MM.1S (cell line): ENCODE measurements at regions not wholly inside any gene's neighbourhood (a gene's known extent, or its start where the extent isn't known, plus 50 kb on each side); places are given as distances from the start of the nearest gene placed in this dataset.

Source experiments
- DNase-seq: peaks from one replicate; pipeline ENCODE4 v3.0.0-alpha.2; 2015
- H2AFZ ChIP-seq: fragments of 300-600 bp; sonication (generic); 2 replicates; pipeline ENCODE4 v1.6.0; 2016; ENCODE audit warnings: antibody characterized with exemption, low read length
- H3F3A ChIP-seq: fragments of 300-600 bp; sonication (generic); 2 replicates; pipeline ENCODE4 v1.6.1; 2016; ENCODE audit warnings: mild to moderate bottlenecking, antibody characterized with exemption, low read length, moderate library complexity, mixed read lengths; ENCODE audit not compliant: insufficient read depth
- H3K27ac ChIP-seq: fragments of 300-600 bp; sonication (generic); 2 replicates; pipeline ENCODE4 v1.5.1; 2016; ENCODE audit warnings: mild to moderate bottlenecking, low read length
- H3K27me3 ChIP-seq: fragments of 300-600 bp; sonication (generic); replicated peaks from 2 replicates; pipeline ENCODE4 v1.6.0; 2016; ENCODE audit warnings: low read length; ENCODE audit not compliant: insufficient read depth
- H3K36me3 ChIP-seq: fragments of 300-600 bp; sonication (generic); replicated peaks from 2 replicates; pipeline ENCODE4 v1.6.1; 2016; ENCODE audit warnings: mild to moderate bottlenecking, low read length, mixed read lengths; ENCODE audit not compliant: insufficient read depth
- H3K4me1 ChIP-seq: fragments of 300-600 bp; sonication (generic); 2 replicates; pipeline ENCODE4 v1.6.1; 2016; ENCODE audit warnings: low read length, mixed read lengths
- H3K4me2 ChIP-seq: fragments of 300-600 bp; sonication (generic); 2 replicates; pipeline ENCODE4 v1.6.0; 2016; ENCODE audit warnings: low read depth, low read length
- H3K4me3 ChIP-seq: fragments of 300-600 bp; sonication (generic); 2 replicates; pipeline ENCODE4 v1.5.1; 2016; ENCODE audit warnings: low read length, mixed read lengths
- H3K79me2 ChIP-seq: fragments of 300-600 bp; sonication (generic); 2 replicates; pipeline ENCODE4 v1.6.1; 2016; ENCODE audit warnings: mixed run types, low read length, mixed read lengths
- H3K9ac ChIP-seq: fragments of 300-600 bp; sonication (generic); 2 replicates; pipeline ENCODE4 v1.6.1; 2016; ENCODE audit warnings: low read length, mixed read lengths
- H3K9me2 ChIP-seq: fragments of 300-600 bp; sonication (generic); replicated peaks from 2 replicates; pipeline ENCODE4 v1.6.1; 2016; ENCODE audit warnings: mild to moderate bottlenecking, low read length, mixed read lengths; ENCODE audit not compliant: insufficient read depth
- H3K9me3 ChIP-seq: fragments of 300-600 bp; sonication (generic); replicated peaks from 2 replicates; pipeline ENCODE4 v1.6.1; 2016; ENCODE audit warnings: mild to moderate bottlenecking, low read length, mixed read lengths; ENCODE audit not compliant: insufficient read depth
- H4K20me1 ChIP-seq: fragments of 300-600 bp; sonication (generic); 2 replicates; pipeline ENCODE4 v1.6.1; 2016; ENCODE audit warnings: mild to moderate bottlenecking, low read length, moderate library complexity, mixed read lengths; ENCODE audit not compliant: insufficient read depth
- CTCF ChIP-seq: fragments of 300-600 bp; sonication (generic); IDR thresholded peaks from 2 replicates; pipeline ENCODE4 v1.5.1; 2016; ENCODE audit warnings: antibody characterized with exemption, low read length, mixed read lengths
- EZH2 ChIP-seq: fragments of 300-600 bp; sonication (generic); optimal IDR thresholded peaks from 2 replicates; pipeline ENCODE3; 2017; ENCODE audit warnings: low read depth, mild to moderate bottlenecking, antibody characterized with exemption, low read length, mixed read lengths
- EZH2phosphoT487 ChIP-seq: fragments of 300-600 bp; sonication (generic); IDR thresholded peaks from 2 replicates; pipeline ENCODE4 v1.6.1; 2018; ENCODE audit warnings: antibody characterized with exemption, low read length

DNA sequence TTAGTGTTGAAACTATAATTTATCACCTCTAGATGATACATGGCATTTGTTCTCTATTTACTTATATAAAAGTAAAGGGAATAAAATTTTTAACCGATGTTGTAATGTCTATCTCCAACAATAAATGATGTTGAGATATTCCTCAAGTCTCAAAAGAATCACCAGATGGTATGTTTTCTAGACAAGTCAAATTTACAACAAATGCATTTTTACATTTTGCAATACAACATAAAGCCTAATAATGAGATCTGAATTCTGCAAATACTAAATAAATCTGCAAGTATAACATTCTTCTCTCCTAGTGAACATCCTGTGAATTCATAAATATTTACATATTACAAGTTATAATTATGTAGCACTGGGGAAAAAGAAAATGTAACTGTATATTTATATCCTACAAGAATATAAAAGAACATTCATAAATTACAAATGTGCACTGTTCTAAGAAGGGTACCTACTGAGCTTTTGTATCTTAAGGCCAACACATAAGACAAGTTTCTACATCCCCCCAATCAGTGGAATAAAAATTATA, 1504.4 kb upstream of the ZEB2 start:
- no peak for DNase-seq
- no peaks in the 10 kb centered on the region for H3K79me2 ChIP-seq

DNA sequence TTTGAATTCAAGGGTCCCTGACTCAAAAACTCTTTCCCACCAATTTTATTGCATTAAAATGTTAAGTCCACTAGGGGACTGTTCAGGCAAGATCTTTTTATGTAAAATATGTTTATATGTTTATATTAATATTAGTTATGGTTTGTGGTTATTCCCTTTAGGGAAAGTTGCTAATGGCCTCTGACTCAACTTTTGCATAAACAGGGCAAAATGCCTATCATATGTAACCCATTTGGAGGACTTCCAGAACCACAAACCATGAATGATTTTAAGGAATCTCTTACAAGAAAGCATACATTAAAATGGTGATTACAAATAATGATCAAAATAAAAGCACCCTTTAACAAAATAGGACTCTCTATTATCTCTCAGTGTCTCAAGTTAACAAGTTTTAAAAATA, 1484.5 kb upstream of the ZEB2 start:
- Histone ChIP-seq H3F3A (no peaks in the 10 kb centered on the region), H2AFZ (no peak overlapping the region), H3K4me3 (no peak overlapping the region), H3K79me2 (no peaks in the 10 kb centered on the region), H3K9me3 (no peaks in the 10 kb centered on the region), H3K36me3 (no peaks in the 10 kb centered on the region), H3K9ac (no peak overlapping the region), H4K20me1 (no peaks in the 10 kb centered on the region), H3K4me1 (no peaks in the 10 kb centered on the region), H3K4me2 (no peak overlapping the region), H3K27ac (no peak overlapping the region), H3K9me2 (no peaks in the 10 kb centered on the region), H3K27me3 (no peaks in the 10 kb centered on the region)
- no peak for DNase-seq
- no peak for TF ChIP-seq EZH2
- TF ChIP-seq EZH2phosphoT487, result no peak
- TF ChIP-seq CTCF, result no peak

More for the DNA sequence above, 1504.4 kb upstream of the ZEB2 start:
- Histone ChIP-seq H4K20me1 (no peaks in the 10 kb centered on the region), H3K27me3 (no peaks in the 10 kb centered on the region), H3F3A (no peaks in the 10 kb centered on the region), H3K9me2 (no peaks in the 10 kb centered on the region), H3K36me3 (no peaks in the 10 kb centered on the region), H3K9me3 (no peaks in the 10 kb centered on the region), H3K4me2 (no peak overlapping the region), H3K4me3 (no peak overlapping the region), H3K27ac (no peak overlapping the region), H3K9ac (no peak overlapping the region), H3K4me1 (no peaks in the 10 kb centered on the region), H2AFZ (no peak overlapping the region)
- TF ChIP-seq EZH2phosphoT487, result no peak
- TF ChIP-seq CTCF, result no peak
- TF ChIP-seq EZH2, result no peak

- Histone ChIP-seq H3K9me3 (no peaks in the 10 kb centered on the region), H3K36me3 (no peaks in the 10 kb centered on the region), H3F3A (no peaks in the 10 kb centered on the region), H3K9ac (no peak overlapping the region), H3K9me2 (no peaks in the 10 kb centered on the region), H3K4me3 (no peak overlapping the region), H3K27me3 (no peaks in the 10 kb centered on the region), H3K27ac (no peak overlapping the region), H2AFZ (no peak overlapping the region), H4K20me1 (no peaks in the 10 kb centered on the region), H3K79me2 (no peaks in the 10 kb centered on the region), H3K4me2 (no peak overlapping the region), H3K4me1 (no peaks in the 10 kb centered on the region)
- DNase-seq, result no peak
- TF ChIP-seq EZH2 (no peak), CTCF (no peak), EZH2phosphoT487 (no peak)
These were observed 1483.4 kb upstream of the ZEB2 start for GRCh38 chr2:146003337-146003736.
